ENCODE measurements at regions not wholly inside any gene's neighbourhood (a gene's known extent, or its start where the extent isn't known, plus 50 kb on each side); places are given as distances from the start of the nearest gene placed in this dataset.
"Not testable (repeated sequence)": the region's sequence is repeated elsewhere in the genome, so short reads cannot be mapped to it uniquely, and the experiment has no call there.

GRCh38 chr6:3970097-3970496 is 108.8 kb downstream of the FAM217A start:
- Histone ChIP-seq H3K4me1 (ENCODE audit: control insufficient read depth, insufficient read depth, low read length) (no peaks in the 10 kb centered on the region), H3K27me3 (ENCODE audit: control insufficient read depth, insufficient read depth, low read length) (no peaks in the 10 kb centered on the region), H3K9me3 (ENCODE audit: control insufficient read depth, insufficient read depth, low read depth, low read length) (no peaks in the 10 kb centered on the region), H3K4me3 (ENCODE audit: low read depth in 2 of 2, low read length in 2 of 2) (no peak overlapping the region), H3K36me3 (ENCODE audit: control insufficient read depth, insufficient read depth, low read length) (no peaks in the 10 kb centered on the region), H3K27ac (ENCODE audit: low read length) (no peak overlapping the region)
- DNase-seq (ENCODE audit: low read depth, low spot score) (no peak), ATAC-seq (no peak)
- intact Hi-C loops (cut with micrococcal nuclease; ENCODE audit: unreplicated experiment) (no loop called here), in situ Hi-C loops (cut with HindIII; ENCODE audit: low pct_unique_long_range_greater_than_20kb, low sequenced_read_pairs) (no loop called here)
- no peak for TF ChIP-seq SIN3A (IDR thresholded peaks at IDR 0.05; ENCODE audit: borderline replicate concordance, insufficient read depth, low read depth, low read length)
- TF ChIP-seq TCF7L2 (IDR thresholded peaks at IDR 0.05; ENCODE audit: low read depth, low read length): no peak
- no peak for TF ChIP-seq POLR2AphosphoS5 (IDR thresholded peaks at IDR 0.05; ENCODE audit: low read depth, low read length)
- TF ChIP-seq REST (IDR thresholded peaks at IDR 0.05; ENCODE audit: insufficient read depth in 1 of 2, low read depth in 2 of 2, low read length in 1 of 2): no peak
- no peak for TF ChIP-seq CTCF (IDR thresholded peaks at IDR 0.05)
- no TSS peak for BruUV-seq (replicated peaks)
- POLR2A ChIA-PET: no interaction called here
- CTCF ChIA-PET: no interaction called here

- H3K9me3 ChIP-seq (ENCODE audit: control insufficient read depth, insufficient read depth, low read depth, low read length); H3K27me3 ChIP-seq (ENCODE audit: control insufficient read depth, insufficient read depth, low read length); H3K4me1 ChIP-seq (ENCODE audit: control insufficient read depth, insufficient read depth, low read length); BruUV-seq (replicated peaks); H3K4me3 ChIP-seq (ENCODE audit: low read depth in 2 of 2, low read length in 2 of 2); H3K36me3 ChIP-seq (ENCODE audit: control insufficient read depth, insufficient read depth, low read length); H3K27ac ChIP-seq (ENCODE audit: low read length); CTCF ChIA-PET; in situ Hi-C loops (cut with HindIII; ENCODE audit: low pct_unique_long_range_greater_than_20kb, low sequenced_read_pairs); intact Hi-C loops (cut with micrococcal nuclease; ENCODE audit: unreplicated experiment); POLR2A ChIA-PET; ATAC-seq; DNase-seq (ENCODE audit: low read depth, low spot score): not testable (repeated sequence)
Observed at GRCh38 chr6:3973152-3973551, 105.8 kb downstream of the FAM217A start.

GRCh38 chr6:3977875-3978711 is 100.8 kb downstream of the FAM217A start:
- in situ Hi-C loops (cut with HindIII; ENCODE audit: low pct_unique_long_range_greater_than_20kb, low sequenced_read_pairs) (loop anchor here (25.0 kb wide), 1 partner anchor 166 kb away; no protein-coding TSS in a partner anchor), intact Hi-C loops (cut with micrococcal nuclease; ENCODE audit: unreplicated experiment) (loop anchor here (2.0 kb wide), 1 partner anchor 235 kb away; no protein-coding TSS in a partner anchor)
- CTCF ChIA-PET: interaction anchor here (0.6 to 1.5 kb wide), 5 partner anchors 91 to 235 kb away, joined by 3 to 7 read pairs (median 3); no protein-coding TSS in a partner anchor
- H3K9me3 ChIP-seq (ENCODE audit: control insufficient read depth, insufficient read depth, low read depth, low read length): no peaks in the 10 kb centered on the region
- H3K4me1 ChIP-seq (ENCODE audit: control insufficient read depth, insufficient read depth, low read length): no peaks in the 10 kb centered on the region
- no peaks in the 10 kb centered on the region for H3K27me3 ChIP-seq (ENCODE audit: control insufficient read depth, insufficient read depth, low read length)
- BruUV-seq (replicated peaks): no TSS peak
- peak; percentile 98 for ATAC-seq
- TF ChIP-seq SIN3A (IDR thresholded peaks at IDR 0.05; ENCODE audit: borderline replicate concordance, insufficient read depth, low read depth, low read length) (no peak), CTCF (IDR thresholded peaks at IDR 0.05) (peak; percentile 81)
- no peaks in the 10 kb centered on the region for H3K36me3 ChIP-seq (ENCODE audit: control insufficient read depth, insufficient read depth, low read length)
- DNase-seq (ENCODE audit: low read depth, low spot score): peak; percentile 50
- H3K4me3 ChIP-seq (ENCODE audit: low read depth in 2 of 2, low read length in 2 of 2): no peak overlapping the region
- POLR2A ChIA-PET: interaction anchor here (0.6 kb wide), 2 partner anchors 23 to 145 kb away, joined by 3 to 14 read pairs; no protein-coding TSS in a partner anchor
- H3K27ac ChIP-seq (ENCODE audit: low read length): no peak overlapping the region

GRCh38 chr6:3978966-3979365 is 100.0 kb downstream of the FAM217A start:
- ATAC-seq; POLR2A ChIA-PET; H3K9me3 ChIP-seq (ENCODE audit: control insufficient read depth, insufficient read depth, low read depth, low read length); H3K36me3 ChIP-seq (ENCODE audit: control insufficient read depth, insufficient read depth, low read length); H3K27me3 ChIP-seq (ENCODE audit: control insufficient read depth, insufficient read depth, low read length); H3K4me1 ChIP-seq (ENCODE audit: control insufficient read depth, insufficient read depth, low read length); H3K4me3 ChIP-seq (ENCODE audit: low read depth in 2 of 2, low read length in 2 of 2); H3K27ac ChIP-seq (ENCODE audit: low read length); DNase-seq (ENCODE audit: low read depth, low spot score); BruUV-seq (replicated peaks): not testable (repeated sequence)
- intact Hi-C loops (cut with micrococcal nuclease; ENCODE audit: unreplicated experiment) (loop anchor here (2.0 kb wide), 1 partner anchor 236 kb away; no protein-coding TSS in a partner anchor), in situ Hi-C loops (cut with HindIII; ENCODE audit: low pct_unique_long_range_greater_than_20kb, low sequenced_read_pairs) (loop anchor here (25.0 kb wide), 1 partner anchor 167 kb away; no protein-coding TSS in a partner anchor)
- CTCF ChIA-PET: interaction anchor here (0.7 to 1.5 kb wide), 4 partner anchors 11 to 236 kb away, joined by 3 to 7 read pairs (median 3); no protein-coding TSS in a partner anchor

Data from Panc1 (cell line).